HepG2 (cell line): ENCODE measurements at regions not wholly inside any gene's neighbourhood (a gene's known extent, or its start where the extent isn't known, plus 50 kb on each side); places are given as distances from the start of the nearest gene placed in this dataset.
"Not testable (repeated sequence)": the region's sequence is repeated elsewhere in the genome, so short reads cannot be mapped to it uniquely, and the experiment has no call there.

Experiments used
- ATAC-seq: fragments of 200-7000 bp; cut with Tn5 transposase; 3 replicates; pipeline ENCODE4 v1.9.1; 2020; ENCODE audit warnings: mild to moderate bottlenecking, moderate library complexity
- BruUV-seq: library from RNA; stranded (reverse); fragments of 400-500 nt; replicated peaks from 2 replicates; lab custom pipeline; 2021; lab: Mats Ljungman, UMichigan
- CTCF ChIA-PET: fragments of 300-600 bp; formaldehyde crosslinking; extraction: SDS; loops from one replicate; lab custom pipeline; 2021; ENCODE audit warnings: low total read pairs, inconsistent platforms, low intra/inter-chr PET ratio; lab: Yijun Ruan, JAX
- POLR2A ChIA-PET: fragments of 350-600 bp; sonication (Branson Sonifier 250); formaldehyde crosslinking; loops from one replicate; lab custom pipeline; 2020; ENCODE audit warnings: antibody characterized with exemption, inconsistent platforms; lab: Yijun Ruan, JAX
- DNase-seq: peaks from one replicate; pipeline ENCODE4 v3.0.0-alpha.2; 2015; ENCODE audit warnings: low spot score
- FAIRE-seq: peaks from 3 replicates; lab custom pipeline; 2011; peaks lifted over from hg19 to GRCh38; lab: Jason Lieb, UNC
- H2AFZ ChIP-seq: one replicate; pipeline ENCODE4 v1.6.1; 2011; ENCODE audit warnings: low read length, inconsistent platforms
- H3K27ac ChIP-seq: fragments of 300-600 bp; 3 replicates; pipeline ENCODE4 v1.8.0; 2011; ENCODE audit warnings: mixed run types, mild to moderate bottlenecking, mixed read lengths, low read length, inconsistent platforms; ENCODE audit not compliant: insufficient read depth; ENCODE audit errors: extremely low read length
- H3K27me3 ChIP-seq, 2 experiments: fragments of 200-600 bp in 1 of 2; 2 replicates in 1 of 2; 3 replicates in 1 of 2; pipeline versions ENCODE4 v1.6.0 to v1.8.0; 2011; ENCODE audit warnings: low read length in 2 of 2, mild to moderate bottlenecking in 2 of 2, moderate library complexity in 2 of 2, inconsistent platforms in 1 of 2; ENCODE audit not compliant: insufficient read depth in 2 of 2, control insufficient read depth in 1 of 2
- H3K36me3 ChIP-seq, 2 experiments: fragments of 200-600 bp in 1 of 2; replicated peaks in 1 of 2; 2 replicates in 1 of 2; 3 replicates in 1 of 2; pipeline versions ENCODE4 v1.5.1 to v1.8.0; 2011; ENCODE audit warnings: low read length in 2 of 2, inconsistent platforms in 1 of 2; ENCODE audit not compliant: insufficient read depth in 2 of 2, control insufficient read depth in 1 of 2
- H3K4me1 ChIP-seq: 2 replicates; pipeline ENCODE4 v1.5.1; 2012; ENCODE audit warnings: low read length, inconsistent platforms; ENCODE audit not compliant: insufficient read depth
- H3K4me2 ChIP-seq: 2 replicates; pipeline ENCODE4 v1.6.0; 2011; ENCODE audit warnings: low read depth, low read length, inconsistent platforms
- H3K4me3 ChIP-seq, 3 experiments: fragments of 200-600 bp in 1 of 3; sonication (generic), shearing (Covaris generic) in 1 of 3; replicated peaks in 1 of 3; 2 replicates each; pipeline ENCODE4 v1.5.1; 2011 to 2016; ENCODE audit warnings: low read length in 3 of 3, inconsistent platforms in 2 of 3, low read depth in 2 of 3, mild to moderate bottlenecking in 2 of 3, control low read depth in 1 of 3, mixed read lengths in 1 of 3; ENCODE audit not compliant: insufficient read depth in 1 of 3
- H3K79me2 ChIP-seq: one replicate; pipeline ENCODE4 v1.6.1; 2011; ENCODE audit warnings: low read length, inconsistent platforms; ENCODE audit not compliant: insufficient read depth
- H3K9ac ChIP-seq: 2 replicates; pipeline ENCODE4 v1.6.0; 2011; ENCODE audit warnings: mild to moderate bottlenecking, low read depth, low read length, inconsistent platforms; ENCODE audit not compliant: insufficient read depth
- H3K9me3 ChIP-seq: 2 replicates; pipeline ENCODE4 v1.5.1; 2012; ENCODE audit warnings: mild to moderate bottlenecking, low read length
- H4K20me1 ChIP-seq: 2 replicates; pipeline ENCODE4 v1.6.0; 2011; ENCODE audit warnings: inconsistent platforms, mild to moderate bottlenecking, low read length, moderate library complexity; ENCODE audit not compliant: insufficient read depth
- ATF7 ChIP-seq, 2 experiments: fragments of 450-650 bp in 1 of 2; sonication (generic) in 1 of 2; formaldehyde crosslinking in 1 of 2; IDR thresholded peaks; 2 replicates each; pipeline versions ENCODE4 v1.4.0 to v1.6.1; 2016 to 2020; ENCODE audit warnings: antibody characterized with exemption in 1 of 2, mild to moderate bottlenecking in 1 of 2, missing genetic modification reagents in 1 of 2
- NFYC ChIP-seq: IDR thresholded peaks from 2 replicates; pipeline ENCODE4 v1.6.1; 2016; ENCODE audit warnings: missing genetic modification reagents, missing compliant biosample characterization
- WGBS: methylation state at CpG from one replicate; pipeline ENCODE4 v1.1.6; 2017; ENCODE audit warnings: low lambda C conversion rate; 5-methylcytosine and 5-hydroxymethylcytosine counted together
- in situ Hi-C: cut with HindIII; loops from 2 replicates; pipeline ENCODE4 v1.10.0; 2017; ENCODE audit warnings: low pct_unique_long_range_greater_than_20kb; ENCODE audit not compliant: extremely low pct_ligation_motif_present
- intact Hi-C: fragments of 100-400 bp; cut with micrococcal nuclease; formaldehyde crosslinking; loops from one replicate; pipeline ENCODE4 v1.10.0; 2022; ENCODE audit not compliant: unreplicated experiment

- in situ Hi-C loops, H3K27me3 ChIP-seq, H4K20me1 ChIP-seq, ATAC-seq, intact Hi-C loops, H3K4me1 ChIP-seq, H3K4me2 ChIP-seq, H3K9me3 ChIP-seq, H3K4me3 ChIP-seq, BruUV-seq, POLR2A ChIA-PET, H3K27ac ChIP-seq, H3K79me2 ChIP-seq, H3K36me3 ChIP-seq, H2AFZ ChIP-seq, DNase-seq, H3K9ac ChIP-seq, FAIRE-seq, CTCF ChIA-PET: not testable (repeated sequence)
- WGBS = 26% methylated on average over 2 of the region's 2 CpGs
Measured at GRCh38 chr13:39932514-39932913, 277.1 kb downstream of the COG6 start.

DNA sequence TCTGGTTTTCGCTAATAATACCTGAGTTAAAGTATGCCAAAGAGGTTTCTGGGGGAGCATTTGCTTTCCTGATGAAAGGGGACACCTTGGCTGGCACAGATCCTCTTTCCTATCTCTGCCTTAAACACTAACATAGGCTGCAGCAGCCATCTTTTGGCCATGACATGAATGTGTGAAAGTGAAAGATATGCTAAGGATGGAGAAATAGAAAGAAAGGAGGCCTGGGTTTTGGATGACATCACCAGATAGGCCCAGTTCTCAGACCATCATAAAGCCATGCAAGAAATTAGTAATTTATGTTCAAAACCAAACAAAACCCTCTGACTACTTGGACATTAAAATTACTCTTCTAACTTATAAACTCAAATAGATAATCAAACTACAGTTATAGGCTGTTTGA lies 279.7 kb downstream of the COG6 start:
- no peak overlapping the region for H3K27ac ChIP-seq
- no peak overlapping the region for H3K4me3 ChIP-seq
- POLR2A ChIA-PET = no interaction called here
- no peaks in the 10 kb centered on the region for H3K36me3 ChIP-seq
- peaks cover 7% of the 10 kb centered on the region; the same call in 1 of the 2 replicates for H3K4me1 ChIP-seq
- no peak for FAIRE-seq
- no peaks in the 10 kb centered on the region for H3K79me2 ChIP-seq
- WGBS = 0% methylated on average over 1 of the region's 1 CpG
- CTCF ChIA-PET = no interaction called here
- H3K9ac ChIP-seq = no peak overlapping the region
- no peaks in the 10 kb centered on the region; a peak in 1 of 5 replicates for H3K27me3 ChIP-seq
- H4K20me1 ChIP-seq = no peaks in the 10 kb centered on the region
- DNase-seq = no peak
- ATAC-seq = no peak
- in situ Hi-C loops = no loop called here
- H3K4me2 ChIP-seq = no peak overlapping the region
- no peak for TF ChIP-seq NFYC (CRISPR knock-in tag)
- peak; percentile 49 for TF ChIP-seq ATF7 (IDR thresholded peaks at IDR 0.05)
- no peak for TF ChIP-seq ATF7 (CRISPR knock-in tag; IDR thresholded peaks at IDR 0.05)
- H3K9me3 ChIP-seq = no peaks in the 10 kb centered on the region
- intact Hi-C loops = no loop called here
- no TSS peak for BruUV-seq
- no peak overlapping the region for H2AFZ ChIP-seq
